ENCODE measurements at regions not wholly inside any gene's neighbourhood (a gene's known extent, or its start where the extent isn't known, plus 50 kb on each side); places are given as distances from the start of the nearest gene placed in this dataset.

DNA sequence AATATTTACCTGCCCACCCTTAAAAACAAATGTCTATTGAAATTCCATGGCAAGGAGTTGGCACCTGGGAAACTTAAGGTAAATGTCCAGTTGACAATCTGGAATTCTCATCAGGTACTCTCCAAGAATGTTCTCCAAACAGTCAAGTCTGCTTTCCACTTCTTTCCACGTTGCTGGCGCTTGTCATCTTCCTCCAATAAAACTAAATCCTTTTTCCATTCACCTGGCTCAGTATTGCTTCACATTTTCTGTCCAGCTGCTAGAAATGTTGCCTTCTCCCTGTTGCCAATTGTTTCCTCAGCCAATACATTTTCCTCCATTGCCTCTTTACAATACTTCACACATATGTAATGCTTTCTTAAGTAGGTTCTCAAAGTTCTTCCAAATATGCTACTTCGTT lies 1288.1 kb upstream of the MAP3K7 start:
- ATAC-seq, result no peak
- intact Hi-C loops (cut with DNase I), result no loop called here
- Histone ChIP-seq H3K4me3 (no peak overlapping the region), H3K9me3 (no peaks in the 10 kb centered on the region), H3K27me3 (ENCODE audit: insufficient read depth in 3 of 3, low read length in 2 of 3) (no peaks in the 10 kb centered on the region), H3K27ac (no peak overlapping the region), H3K36me3 (ENCODE audit: insufficient read depth in 1 of 2, low read depth in 1 of 2) (no peaks in the 10 kb centered on the region), H3K4me1 (no peaks in the 10 kb centered on the region)
- TF ChIP-seq, protein P1, sequence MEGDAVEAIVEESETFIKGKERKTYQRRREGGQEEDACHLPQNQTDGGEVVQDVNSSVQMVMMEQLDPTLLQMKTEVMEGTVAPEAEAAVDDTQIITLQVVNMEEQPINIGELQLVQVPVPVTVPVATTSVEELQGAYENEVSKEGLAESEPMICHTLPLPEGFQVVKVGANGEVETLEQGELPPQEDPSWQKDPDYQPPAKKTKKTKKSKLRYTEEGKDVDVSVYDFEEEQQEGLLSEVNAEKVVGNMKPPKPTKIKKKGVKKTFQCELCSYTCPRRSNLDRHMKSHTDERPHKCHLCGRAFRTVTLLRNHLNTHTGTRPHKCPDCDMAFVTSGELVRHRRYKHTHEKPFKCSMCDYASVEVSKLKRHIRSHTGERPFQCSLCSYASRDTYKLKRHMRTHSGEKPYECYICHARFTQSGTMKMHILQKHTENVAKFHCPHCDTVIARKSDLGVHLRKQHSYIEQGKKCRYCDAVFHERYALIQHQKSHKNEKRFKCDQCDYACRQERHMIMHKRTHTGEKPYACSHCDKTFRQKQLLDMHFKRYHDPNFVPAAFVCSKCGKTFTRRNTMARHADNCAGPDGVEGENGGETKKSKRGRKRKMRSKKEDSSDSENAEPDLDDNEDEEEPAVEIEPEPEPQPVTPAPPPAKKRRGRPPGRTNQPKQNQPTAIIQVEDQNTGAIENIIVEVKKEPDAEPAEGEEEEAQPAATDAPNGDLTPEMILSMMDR (IDR thresholded peaks at IDR 0.05), result no peak
- no peak for DNase-seq
- WGBS, 3 donors, result 64 to 73% (median 72%) methylated on average over 3 of the region's 3 CpGs

DNA sequence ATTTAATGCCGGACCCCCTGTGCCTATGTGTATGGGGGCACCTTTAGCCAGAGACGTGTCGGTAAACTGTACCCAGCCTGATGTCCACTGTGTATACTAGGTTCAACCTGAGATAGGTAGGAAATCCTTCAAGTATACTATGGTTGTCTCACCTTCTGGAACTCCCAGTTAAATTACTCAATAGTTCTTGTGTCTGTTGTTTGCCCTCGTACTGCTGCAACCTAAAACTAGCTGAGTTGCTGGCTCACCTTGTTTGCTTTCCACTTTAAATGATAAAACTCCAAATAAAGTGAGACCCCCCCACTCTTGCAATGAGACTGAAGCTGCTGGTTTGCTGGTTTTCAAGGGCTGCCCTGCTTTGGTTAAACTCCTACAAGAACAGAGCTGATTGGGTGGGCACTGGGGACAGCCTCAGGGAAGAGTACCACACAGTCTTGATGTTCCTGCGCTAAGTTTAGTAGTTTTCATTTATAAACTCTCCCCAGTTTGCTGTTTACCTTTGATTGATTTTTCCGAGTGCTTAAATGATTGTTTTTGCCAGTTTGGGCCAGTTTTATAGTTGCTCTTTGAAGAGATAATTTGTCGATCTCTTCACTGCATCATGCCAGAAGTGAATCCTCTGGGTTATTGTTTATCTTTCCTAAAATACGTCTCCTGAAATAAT lies 1281.8 kb upstream of the MAP3K7 start:
- ATAC-seq (no peak), DNase-seq (no peak)
- intact Hi-C loops (cut with DNase I), result no loop called here
- Histone ChIP-seq H3K27me3 (ENCODE audit: insufficient read depth in 3 of 3, low read length in 2 of 3) (no peaks in the 10 kb centered on the region), H3K9me3 (no peaks in the 10 kb centered on the region), H3K27ac (no peak overlapping the region), H3K4me3 (no peak overlapping the region), H3K4me1 (no peaks in the 10 kb centered on the region), H3K36me3 (ENCODE audit: insufficient read depth in 1 of 2, low read depth in 1 of 2) (no peaks in the 10 kb centered on the region)
- WGBS, 3 donors, result 94 to 96% (median 95%) methylated on average over 8 of the region's 8 CpGs
- TF ChIP-seq, protein P1 (IDR thresholded peaks at IDR 0.05), result no peak

DNA sequence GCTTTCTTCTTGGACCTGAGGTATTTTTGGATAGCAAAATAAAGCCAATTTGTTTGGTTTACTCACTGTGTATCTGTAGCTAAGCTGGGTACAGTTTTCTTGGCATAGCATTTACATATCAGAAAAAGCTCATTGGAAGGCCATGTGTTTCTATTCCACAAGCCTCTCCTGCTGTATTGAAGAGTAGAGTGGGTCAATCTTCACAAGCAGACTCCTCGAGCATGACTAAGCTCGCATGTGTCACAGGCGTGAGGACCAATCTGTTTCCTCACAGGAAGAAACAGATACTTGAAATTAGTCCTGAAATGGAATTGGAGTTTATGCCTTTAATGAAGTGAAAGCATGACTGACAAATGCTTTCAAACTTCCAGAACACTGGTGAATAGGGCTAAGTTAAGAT lies 1279.0 kb upstream of the MAP3K7 start:
- Histone ChIP-seq H3K4me1 (no peaks in the 10 kb centered on the region), H3K4me3 (no peak overlapping the region), H3K36me3 (ENCODE audit: insufficient read depth in 1 of 2, low read depth in 1 of 2) (no peaks in the 10 kb centered on the region), H3K27me3 (ENCODE audit: insufficient read depth in 3 of 3, low read length in 2 of 3) (no peaks in the 10 kb centered on the region), H3K9me3 (no peaks in the 10 kb centered on the region), H3K27ac (no peak overlapping the region)
- 20 to 41% (median 21%) methylated on average over 3 of the region's 3 CpGs for WGBS, 3 donors
- no peak for ATAC-seq
- TF ChIP-seq, protein P1 (IDR thresholded peaks at IDR 0.05), result no peak
- intact Hi-C loops (cut with DNase I), result no loop called here
- DNase-seq, result no peak

DNA sequence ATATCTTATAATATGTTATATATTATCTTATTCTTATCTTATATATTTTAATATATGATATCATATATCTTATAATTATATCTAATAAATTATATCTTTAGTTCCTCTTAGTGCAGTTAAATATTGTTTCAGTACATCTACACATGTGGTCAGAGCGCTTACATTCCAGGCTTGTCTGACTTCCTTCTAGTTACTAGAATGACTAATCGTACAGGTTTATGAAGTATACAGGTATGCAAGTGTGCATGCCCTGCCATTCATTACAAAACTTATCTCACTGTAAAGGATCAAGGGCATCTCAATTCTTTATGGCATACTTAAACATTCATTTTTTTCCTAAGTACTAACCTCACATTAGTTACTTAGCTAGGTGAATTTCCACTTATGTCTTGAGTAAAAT lies 1278.0 kb upstream of the MAP3K7 start:
- TF ChIP-seq, protein P1 (IDR thresholded peaks at IDR 0.05), result no peak
- no peaks in the 10 kb centered on the region for H3K36me3 ChIP-seq (ENCODE audit: insufficient read depth in 1 of 2, low read depth in 1 of 2)
- no peaks in the 10 kb centered on the region for H3K4me1 ChIP-seq
- H3K9me3 ChIP-seq, result no peaks in the 10 kb centered on the region
- no peak for ATAC-seq
- no peak overlapping the region for H3K27ac ChIP-seq
- no peak for DNase-seq
- WGBS, 3 donors, result 96 to 98% (median 97%) methylated on average over 2 of the region's 2 CpGs
- no peaks in the 10 kb centered on the region for H3K27me3 ChIP-seq (ENCODE audit: insufficient read depth in 3 of 3, low read length in 2 of 3)
- no peak overlapping the region for H3K4me3 ChIP-seq
- intact Hi-C loops (cut with DNase I), result no loop called here
